HCT116 (cell line): ENCODE measurements at regions not wholly inside any gene's neighbourhood (a gene's known extent, or its start where the extent isn't known, plus 50 kb on each side); places are given as distances from the start of the nearest gene placed in this dataset.

Source experiments
- ATAC-seq: fragments of 200-7000 bp; cut with Tn5 transposase; 2 replicates; pipeline ENCODE4 v1.9.1; 2020; ENCODE audit warnings: mild to moderate bottlenecking, moderate library complexity
- BruUV-seq: library from RNA; stranded (reverse); fragments of 400-500 nt; replicated peaks from 2 replicates; lab custom pipeline; 2021; lab: Mats Ljungman, UMichigan
- CTCF ChIA-PET: fragments of 300-600 bp; sonication (Branson Sonifier 250); formaldehyde crosslinking; loops from one replicate; lab custom pipeline; 2021; ENCODE audit warnings: antibody characterized with exemption; lab: Charles Lee
- POLR2A ChIA-PET: fragments of 300-600, 350-600 bp; sonication (Branson Sonifier 250); formaldehyde crosslinking; loops from one replicate; lab custom pipeline; 2021; ENCODE audit warnings: antibody characterized with exemption; lab: Charles Lee
- RAD21 ChIA-PET, 2 experiments: fragments of 300-600 bp; sonication (Branson Sonifier 250); formaldehyde crosslinking; loops; one replicate each; lab custom pipeline; 2023; ENCODE audit warnings: low total read pairs in 2 of 2; ENCODE audit not compliant: uncharacterized antibody in 2 of 2, unreplicated experiment in 2 of 2, low non-redundant PET in 1 of 2; lab: Charles Lee
- DNase-seq: peaks from one replicate; pipeline ENCODE4 v3.0.0-alpha.2; 2010; ENCODE audit warnings: low read depth, low spot score
- H2AFZ ChIP-seq: fragments of 200-600 bp; shearing (Covaris generic), sonication (generic); 2 replicates; pipeline ENCODE4 v1.6.1; 2017; ENCODE audit warnings: low read depth, mixed run types, mixed read lengths, antibody characterized with exemption, low read length; ENCODE audit not compliant: poor library complexity, severe bottlenecking
- H3K27ac ChIP-seq: 2 replicates; pipeline ENCODE4 v1.5.1; 2012; ENCODE audit warnings: low read depth, low read length
- H3K27me3 ChIP-seq: fragments of 200-600 bp; sonication (generic); 2 replicates; pipeline ENCODE4 v1.6.1; 2016; ENCODE audit warnings: mixed run types, low read length, mixed read lengths; ENCODE audit not compliant: insufficient read depth
- H3K36me3 ChIP-seq, 2 experiments: fragments of 200-500 bp in 1 of 2; fragments of 200-600 bp in 1 of 2; sonication (Bioruptor generic) in 1 of 2; sonication (generic) in 1 of 2; 2 replicates each; pipeline versions ENCODE4 v1.5.1 to v1.6.1; 2014 to 2016; ENCODE audit warnings: low read length in 2 of 2, inconsistent platforms in 1 of 2, mixed read lengths in 1 of 2, mixed run types in 1 of 2; ENCODE audit not compliant: insufficient read depth in 2 of 2, control insufficient read depth in 1 of 2
- H3K4me1 ChIP-seq, 2 experiments: fragments of 200-600 bp in 1 of 2; sonication (generic) in 1 of 2; 2 replicates each; pipeline versions ENCODE4 v1.5.1 to v1.6.1; 2012 to 2017; ENCODE audit warnings: low read length in 2 of 2, inconsistent platforms in 1 of 2, mild to moderate bottlenecking in 1 of 2, mixed read lengths in 1 of 2, mixed run types in 1 of 2, moderate library complexity in 1 of 2; ENCODE audit not compliant: insufficient read depth in 2 of 2, control insufficient read depth in 1 of 2
- H3K4me2 ChIP-seq: fragments of 200-600 bp; sonication (generic); 2 replicates; pipeline ENCODE4 v1.6.1; 2017; ENCODE audit warnings: mixed run types, low read length, mixed read lengths
- H3K4me3 ChIP-seq, 2 experiments: fragments of 200-600 bp in 1 of 2; sonication (generic) in 1 of 2; replicated peaks in 1 of 2; 2 replicates each; pipeline ENCODE4 v1.5.1; 2011 to 2016; ENCODE audit warnings: low read length in 2 of 2, control low read depth in 1 of 2, low read depth in 1 of 2, mild to moderate bottlenecking in 1 of 2, mixed read lengths in 1 of 2, mixed run types in 1 of 2
- H3K79me2 ChIP-seq: fragments of 200-600 bp; sonication (generic); 2 replicates; pipeline ENCODE4 v1.6.1; 2017; ENCODE audit warnings: mild to moderate bottlenecking, mixed run types, low read length, moderate library complexity, mixed read lengths; ENCODE audit not compliant: insufficient read depth
- H3K9ac ChIP-seq: fragments of 200-600 bp; sonication (generic); 2 replicates; pipeline ENCODE4 v1.6.1; 2016; ENCODE audit warnings: low read length, mixed read lengths
- H3K9me2 ChIP-seq: fragments of 200-600 bp; sonication (generic), shearing (Covaris generic); 2 replicates; pipeline ENCODE4 v1.6.1; 2017; ENCODE audit warnings: mixed run types, mild to moderate bottlenecking, moderate library complexity; ENCODE audit not compliant: insufficient read depth
- H3K9me3 ChIP-seq, 2 experiments: fragments of 200-500 bp in 1 of 2; fragments of 200-600 bp in 1 of 2; sonication (Bioruptor generic) in 1 of 2; sonication (generic) in 1 of 2; 2 replicates each; pipeline ENCODE4 v1.6.1; 2014 to 2017; ENCODE audit warnings: low read length in 2 of 2, mixed read lengths in 2 of 2, inconsistent platforms in 1 of 2, low read depth in 1 of 2, mild to moderate bottlenecking in 1 of 2, mixed run types in 1 of 2, moderate library complexity in 1 of 2; ENCODE audit not compliant: control insufficient read depth in 1 of 2, insufficient read depth in 1 of 2
- H4K20me1 ChIP-seq: fragments of 200-600 bp; sonication (generic), shearing (Covaris generic); 2 replicates; pipeline ENCODE4 v1.6.1; 2017; ENCODE audit warnings: mixed run types, mild to moderate bottlenecking, moderate library complexity; ENCODE audit not compliant: insufficient read depth
- ATF3 ChIP-seq: IDR thresholded peaks from 2 replicates; pipeline ENCODE4 v1.6.1; 2012
- EZH2 ChIP-seq: fragments of 200-600 bp; sonication (generic); IDR thresholded peaks from 2 replicates; pipeline ENCODE4 v1.6.1; 2017; ENCODE audit warnings: antibody characterized with exemption, mixed run types
- FOSL1 ChIP-seq: IDR thresholded peaks from 2 replicates; pipeline ENCODE4 v1.6.1; 2012; ENCODE audit warnings: low read depth
- JUND ChIP-seq: IDR thresholded peaks from 2 replicates; pipeline ENCODE4 v1.6.1; 2012
- REST ChIP-seq: IDR thresholded peaks from 2 replicates; pipeline ENCODE4 v1.6.1; 2012; ENCODE audit warnings: low read depth
- YY1 ChIP-seq: IDR thresholded peaks from 2 replicates; pipeline ENCODE4 v1.6.1; 2011; ENCODE audit warnings: low read length, low read depth, moderate library complexity, mild to moderate bottlenecking; ENCODE audit not compliant: insufficient replicate concordance; ENCODE audit errors: extremely low read depth
- ZFX ChIP-seq: fragments of 450-650 bp; IDR thresholded peaks from 2 replicates; pipeline ENCODE4 v1.6.1; 2017
- intact Hi-C: fragments of 100-400 bp; cut with micrococcal nuclease; formaldehyde crosslinking; loops from 2 replicates; pipeline ENCODE4 v1.10.0; 2022
- TF ChIP-seq, protein P1 (sequence below), 3 experiments: fragments of 200-600 bp in 1 of 3; sonication (generic) in 1 of 3; IDR thresholded peaks in 2 of 3; conservative IDR thresholded peaks in 1 of 3; 2 replicates each; pipeline ENCODE4 v1.5.1; 2012 to 2017; ENCODE audit warnings: low read depth in 2 of 3, low read length in 2 of 3, antibody characterized with exemption in 1 of 3, borderline replicate concordance in 1 of 3, control low read depth in 1 of 3, mild to moderate bottlenecking in 1 of 3, mixed read lengths in 1 of 3, mixed run types in 1 of 3, moderate library complexity in 1 of 3; ENCODE audit not compliant: insufficient read depth in 1 of 3

DNA sequence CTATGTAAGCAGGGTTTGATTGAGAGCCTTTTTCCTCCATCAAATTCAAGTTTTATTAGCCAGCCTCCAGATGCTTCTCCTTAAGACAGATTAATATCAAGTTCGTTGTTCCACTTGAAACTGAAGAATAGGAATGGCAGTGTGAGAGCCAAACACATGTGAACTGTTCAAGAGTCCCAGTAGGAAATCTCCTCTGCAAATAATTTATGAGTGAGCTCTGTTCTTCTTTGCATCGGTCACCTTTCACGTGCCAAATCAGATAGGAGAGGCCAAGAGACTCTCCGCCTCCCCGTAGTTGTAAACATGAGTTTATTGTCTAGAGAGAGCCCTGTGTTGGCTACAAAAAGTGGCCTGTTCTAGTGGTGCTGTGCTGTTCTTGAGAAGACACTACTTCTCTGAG lies 372.1 kb upstream of the NR2F2 start (continued):
- TF ChIP-seq JUND, result no peak
- no peak for TF ChIP-seq ATF3
- TF ChIP-seq, protein P1, sequence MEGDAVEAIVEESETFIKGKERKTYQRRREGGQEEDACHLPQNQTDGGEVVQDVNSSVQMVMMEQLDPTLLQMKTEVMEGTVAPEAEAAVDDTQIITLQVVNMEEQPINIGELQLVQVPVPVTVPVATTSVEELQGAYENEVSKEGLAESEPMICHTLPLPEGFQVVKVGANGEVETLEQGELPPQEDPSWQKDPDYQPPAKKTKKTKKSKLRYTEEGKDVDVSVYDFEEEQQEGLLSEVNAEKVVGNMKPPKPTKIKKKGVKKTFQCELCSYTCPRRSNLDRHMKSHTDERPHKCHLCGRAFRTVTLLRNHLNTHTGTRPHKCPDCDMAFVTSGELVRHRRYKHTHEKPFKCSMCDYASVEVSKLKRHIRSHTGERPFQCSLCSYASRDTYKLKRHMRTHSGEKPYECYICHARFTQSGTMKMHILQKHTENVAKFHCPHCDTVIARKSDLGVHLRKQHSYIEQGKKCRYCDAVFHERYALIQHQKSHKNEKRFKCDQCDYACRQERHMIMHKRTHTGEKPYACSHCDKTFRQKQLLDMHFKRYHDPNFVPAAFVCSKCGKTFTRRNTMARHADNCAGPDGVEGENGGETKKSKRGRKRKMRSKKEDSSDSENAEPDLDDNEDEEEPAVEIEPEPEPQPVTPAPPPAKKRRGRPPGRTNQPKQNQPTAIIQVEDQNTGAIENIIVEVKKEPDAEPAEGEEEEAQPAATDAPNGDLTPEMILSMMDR (IDR thresholded peaks at IDR 0.05 in 2 of 3, conservative IDR thresholded peaks at IDR 0.05 in 1 of 3; ENCODE audit: borderline replicate concordance in 1 of 3, insufficient read depth in 1 of 3, low read depth in 2 of 3, low read length in 2 of 3), result no peak

DNA sequence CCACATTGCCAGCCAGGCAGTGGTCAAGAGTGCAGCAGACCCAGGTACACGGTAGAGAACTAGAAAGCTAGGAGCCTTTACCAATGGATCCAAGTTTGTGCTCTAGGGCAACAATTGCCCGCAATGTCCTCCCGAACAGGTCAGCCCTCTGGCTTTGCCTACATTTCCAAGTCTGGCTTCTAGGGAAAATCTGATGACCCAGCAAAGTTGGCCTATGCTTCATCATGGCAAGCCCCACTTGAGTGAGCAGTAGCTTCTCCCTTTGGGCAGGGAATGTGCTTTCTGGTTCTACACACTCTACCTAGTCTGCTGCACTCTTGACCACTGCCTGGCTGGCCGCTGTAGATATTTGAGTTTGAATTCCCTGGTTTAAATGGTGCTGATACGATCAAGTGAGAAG lies 361.6 kb upstream of the NR2F2 start:
- no peaks in the 10 kb centered on the region for H3K9me2 ChIP-seq
- ATAC-seq (no peak), DNase-seq (no peak)
- H3K79me2 ChIP-seq, result no peaks in the 10 kb centered on the region
- no peaks in the 10 kb centered on the region for H3K9me3 ChIP-seq
- H2AFZ ChIP-seq, result no peak overlapping the region
- no peak overlapping the region for H3K4me3 ChIP-seq
- no peak overlapping the region for H3K9ac ChIP-seq
- ChIA-PET CTCF (no interaction called here), RAD21 (no interaction called here), POLR2A (no interaction called here)
- H3K4me2 ChIP-seq, result no peak overlapping the region
- no peaks in the 10 kb centered on the region for H4K20me1 ChIP-seq
- no peaks in the 10 kb centered on the region for H3K4me1 ChIP-seq
- H3K27me3 ChIP-seq, result no peaks in the 10 kb centered on the region
- no peak overlapping the region for H3K27ac ChIP-seq
- BruUV-seq, result no TSS peak
- TF ChIP-seq ZFX (no peak), YY1 (no peak), FOSL1 (no peak), EZH2 (no peak), REST (no peak), JUND (no peak)
- intact Hi-C loops, result no loop called here
- no peaks in the 10 kb centered on the region for H3K36me3 ChIP-seq
